IMR-90 (cell line): ENCODE measurements at regions not wholly inside any gene's neighbourhood (a gene's known extent, or its start where the extent isn't known, plus 50 kb on each side); places are given as distances from the start of the nearest gene placed in this dataset.

ENCODE experiments used
- ATAC-seq: fragments of 200-7000 bp; cut with Tn5 transposase; 2 replicates; pipeline ENCODE4 v1.9.1; 2020; ENCODE audit warnings: low read depth, mild to moderate bottlenecking, moderate library complexity
- BruUV-seq: library from RNA; stranded (reverse); fragments of 400-500 nt; replicated peaks from 2 replicates; lab custom pipeline; 2021; lab: Mats Ljungman, UMichigan
- CTCF ChIA-PET: fragments of 300-600 bp; formaldehyde crosslinking; extraction: SDS; loops from one replicate; lab custom pipeline; 2021; ENCODE audit warnings: antibody characterized with exemption; lab: Yijun Ruan, JAX
- POLR2A ChIA-PET: fragments of 300-600 bp; sonication (Branson Sonifier 250); formaldehyde crosslinking; loops from one replicate; lab custom pipeline; 2022; ENCODE audit warnings: antibody characterized with exemption; ENCODE audit not compliant: unreplicated experiment; lab: Charles Lee
- DNase-seq: peaks from one replicate; pipeline ENCODE4 v3.0.0; 2013
- H2AFZ ChIP-seq: replicated peaks from 2 replicates; pipeline ENCODE3; 2013; ENCODE audit warnings: low read length, mild to moderate bottlenecking; ENCODE audit not compliant: poor library complexity
- H2AK5ac ChIP-seq: 2 replicates; pipeline ENCODE4 v1.6.1; 2013; ENCODE audit warnings: low read depth, low read length, inconsistent platforms
- H2AK9ac ChIP-seq: replicated peaks from 2 replicates; pipeline ENCODE3; 2013; ENCODE audit warnings: mild to moderate bottlenecking, low read depth, low read length, moderate library complexity; ENCODE audit not compliant: poor library complexity
- H2BK120ac ChIP-seq: 2 replicates; pipeline ENCODE4 v1.6.1; 2013; ENCODE audit warnings: low read depth, low read length, inconsistent platforms
- H2BK15ac ChIP-seq: 3 replicates; pipeline ENCODE4 v1.6.1; 2013; ENCODE audit warnings: low read depth, low read length, inconsistent platforms
- H2BK20ac ChIP-seq: 2 replicates; pipeline ENCODE4 v1.6.1; 2013; ENCODE audit warnings: low read depth, mild to moderate bottlenecking, inconsistent platforms, low read length, moderate library complexity
- H2BK5ac ChIP-seq: 2 replicates; pipeline ENCODE4 v1.6.1; 2013; ENCODE audit warnings: mild to moderate bottlenecking, low read depth, low read length, inconsistent platforms; ENCODE audit not compliant: poor library complexity, severe bottlenecking
- H3K14ac ChIP-seq: replicated peaks from 2 replicates; pipeline ENCODE4 v1.6.1; 2013; ENCODE audit warnings: low read depth, low read length, inconsistent platforms
- H3K18ac ChIP-seq: 2 replicates; pipeline ENCODE4 v1.6.1; 2013; ENCODE audit warnings: low read depth, low read length, control low read depth
- H3K23ac ChIP-seq: 2 replicates; pipeline ENCODE4 v1.6.1; 2013; ENCODE audit warnings: low read depth, low read length, inconsistent platforms
- H3K27ac ChIP-seq: 2 replicates; pipeline ENCODE4 v1.5.1; 2013; ENCODE audit warnings: mild to moderate bottlenecking, control low read depth, low read length; ENCODE audit not compliant: insufficient read depth
- H3K27me3 ChIP-seq: 2 replicates; pipeline ENCODE4 v1.6.1; 2013; ENCODE audit warnings: low read length; ENCODE audit not compliant: control insufficient read depth, insufficient read depth
- H3K36me3 ChIP-seq: 2 replicates; pipeline ENCODE4 v1.6.1; 2013; ENCODE audit warnings: low read length, mixed read lengths; ENCODE audit not compliant: control insufficient read depth, insufficient read depth
- H3K4ac ChIP-seq: 2 replicates; pipeline ENCODE4 v1.6.1; 2013; ENCODE audit warnings: low read depth, low read length, inconsistent platforms
- H3K4me1 ChIP-seq: 2 replicates; pipeline ENCODE4 v1.6.1; 2013; ENCODE audit warnings: low read length, mixed read lengths; ENCODE audit not compliant: control insufficient read depth, insufficient read depth
- H3K4me2 ChIP-seq: 2 replicates; pipeline ENCODE4 v1.6.1; 2013; ENCODE audit warnings: low read depth, mild to moderate bottlenecking, control low read depth, low read length, moderate library complexity
- H3K4me3 ChIP-seq: 2 replicates; pipeline ENCODE4 v1.5.1; 2013; ENCODE audit warnings: low read depth, mild to moderate bottlenecking, control low read depth, low read length, moderate library complexity; ENCODE audit not compliant: insufficient read depth
- H3K56ac ChIP-seq: 2 replicates; pipeline ENCODE4 v1.6.1; 2013; ENCODE audit warnings: low read length, inconsistent platforms; ENCODE audit not compliant: insufficient read depth; ENCODE audit errors: extremely low read depth
- H3K79me1 ChIP-seq, 2 experiments: 2 replicates each; pipeline ENCODE4 v1.6.1; 2013; ENCODE audit warnings: low read length in 2 of 2, inconsistent platforms in 1 of 2, low read depth in 1 of 2
- H3K9ac ChIP-seq: 2 replicates; pipeline ENCODE4 v1.6.1; 2013; ENCODE audit warnings: low read depth, low read length, control low read depth
- H3K9me1 ChIP-seq: 2 replicates; pipeline ENCODE4 v1.6.1; 2013; ENCODE audit warnings: low read length, inconsistent platforms; ENCODE audit not compliant: insufficient read depth
- H3K9me3 ChIP-seq: 2 replicates; pipeline ENCODE4 v1.6.1; 2013; ENCODE audit warnings: low read length; ENCODE audit not compliant: control insufficient read depth, insufficient read depth
- H4K20me1 ChIP-seq: 2 replicates; pipeline ENCODE4 v1.6.1; 2013; ENCODE audit warnings: low read length, inconsistent platforms; ENCODE audit not compliant: insufficient read depth
- H4K5ac ChIP-seq: 2 replicates; pipeline ENCODE4 v1.6.1; 2013; ENCODE audit warnings: mild to moderate bottlenecking, low read depth, low read length, control low read depth
- H4K8ac ChIP-seq, 2 experiments: 2 replicates each; pipeline ENCODE4 v1.6.1; 2013; ENCODE audit warnings: low read depth in 2 of 2, low read length in 2 of 2, control low read depth in 1 of 2, inconsistent platforms in 1 of 2
- H4K91ac ChIP-seq: 2 replicates; pipeline ENCODE4 v1.6.1; 2013; ENCODE audit warnings: low read depth, low read length, inconsistent platforms; ENCODE audit not compliant: insufficient read depth
- BHLHE40 ChIP-seq: fragments of 150-350 bp; IDR thresholded peaks from 2 replicates; pipeline ENCODE4 v1.6.1; 2016; ENCODE audit warnings: mild to moderate bottlenecking, low read depth, low read length
- CEBPB ChIP-seq: IDR thresholded peaks from 2 replicates; pipeline ENCODE4 v1.6.1; 2012; ENCODE audit warnings: low read depth, low read length, improper control_type of control experiment
- CHD1 ChIP-seq: IDR thresholded peaks from 2 replicates; pipeline ENCODE4 v1.6.1; 2012; ENCODE audit warnings: low read depth, low read length, improper control_type of control experiment
- FOS ChIP-seq: fragments of 150-350 bp; IDR thresholded peaks from 2 replicates; pipeline ENCODE4 v1.6.1; 2016; ENCODE audit warnings: low read depth, low read length
- MAZ ChIP-seq: IDR thresholded peaks from 2 replicates; pipeline ENCODE4 v1.6.1; 2012; ENCODE audit warnings: low read depth, mild to moderate bottlenecking, low read length, improper control_type of control experiment, moderate library complexity, borderline replicate concordance
- POLR2A ChIP-seq: IDR thresholded peaks from 2 replicates; pipeline ENCODE4 v1.6.1; 2012; ENCODE audit warnings: mild to moderate bottlenecking, low read depth, low read length
- RAD21 ChIP-seq: IDR thresholded peaks from 2 replicates; pipeline ENCODE4 v1.6.1; 2012; ENCODE audit warnings: low read length, improper control_type of control experiment
- RCOR1 ChIP-seq: IDR thresholded peaks from 2 replicates; pipeline ENCODE4 v1.6.1; 2012; ENCODE audit warnings: mild to moderate bottlenecking, low read length, improper control_type of control experiment; ENCODE audit not compliant: insufficient replicate concordance
- SMC3 ChIP-seq: fragments of 150-350 bp; IDR thresholded peaks from 2 replicates; pipeline ENCODE4 v1.6.1; 2016; ENCODE audit warnings: low read depth, mild to moderate bottlenecking, antibody characterized with exemption, low read length, moderate library complexity
- WGBS, 2 experiments: methylation state at CpG; one replicate each; pipeline versions ENCODE4 v1.1.5 to v1.1.7; 2013; ENCODE audit warnings: missing lambda C conversion rate in 2 of 2; ENCODE audit not compliant: insufficient read length in 1 of 2; ENCODE audit errors: extremely low coverage in 2 of 2; 5-methylcytosine and 5-hydroxymethylcytosine counted together
- dilution Hi-C: fragments of 300-500 bp; cut with HindIII; formaldehyde crosslinking; loops from one replicate; pipeline ENCODE4 v1.14.3; 2018; ENCODE audit warnings: low sequenced_read_pairs; ENCODE audit not compliant: unreplicated experiment
- in situ Hi-C: fragments of 300-500 bp; cut with MboI; formaldehyde crosslinking; loops from 3 replicates; pipeline ENCODE4 v1.14.3; 2019; ENCODE audit warnings: low sequenced_read_pairs, inconsistent platforms, mixed read lengths
- intact Hi-C: fragments of 100-400 bp; cut with micrococcal nuclease; formaldehyde crosslinking; loops from 2 replicates; pipeline ENCODE4 v1.10.0; 2022
- TF ChIP-seq, protein P1 (sequence below): conservative IDR thresholded peaks from 2 replicates; pipeline ENCODE4 v1.5.1; 2012; ENCODE audit warnings: mild to moderate bottlenecking, low read depth, low read length, improper control_type of control experiment
- TF ChIP-seq, protein P2 (sequence below): fragments of 150-350 bp; IDR thresholded peaks from 2 replicates; pipeline ENCODE4 v1.6.1; 2017; ENCODE audit warnings: mild to moderate bottlenecking, antibody characterized with exemption, low read length, low read depth
- TF ChIP-seq, protein P3 (sequence below): fragments of 150-350 bp; IDR thresholded peaks from 2 replicates; pipeline ENCODE4 v1.6.1; 2016; ENCODE audit warnings: low read depth, mild to moderate bottlenecking, low read length, moderate library complexity, borderline replicate concordance

DNA sequence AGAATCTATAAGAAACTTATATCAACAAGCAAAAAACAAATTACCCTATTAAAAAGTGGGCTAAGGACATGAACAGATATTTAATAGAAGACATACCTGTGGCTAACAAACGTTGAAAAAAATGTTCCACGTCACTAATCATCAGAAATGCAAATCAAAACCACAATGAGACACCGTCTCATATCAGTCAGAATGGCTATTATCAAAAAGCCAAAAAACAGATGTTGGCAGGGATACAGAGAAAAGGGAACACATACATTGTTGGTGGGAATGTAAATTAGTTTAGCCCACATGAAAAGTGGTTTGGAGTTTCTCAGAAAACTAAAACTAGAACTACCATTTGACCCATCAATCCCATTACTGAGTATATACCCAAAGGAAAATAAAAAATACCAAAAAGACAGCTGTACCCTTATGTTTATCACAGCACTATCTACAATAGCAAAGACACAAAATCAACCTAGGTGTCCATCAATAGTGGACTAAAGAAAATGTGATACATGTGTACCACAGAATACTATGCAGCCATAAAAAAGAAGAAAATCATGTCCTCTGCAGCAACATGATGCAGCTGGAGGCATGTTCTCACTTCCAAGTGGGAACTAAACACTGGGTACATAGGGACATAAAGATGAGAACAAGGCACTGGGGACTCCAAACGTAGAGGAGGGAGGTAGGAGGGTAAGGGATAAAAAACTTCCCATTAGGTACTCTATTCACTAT is 83.8 kb upstream of the TMEM168 start:
- Histone ChIP-seq H3K27me3 (no peaks in the 10 kb centered on the region), H2BK5ac (no peak overlapping the region), H3K4me1 (no peaks in the 10 kb centered on the region; the same call in 1 of the 2 replicates), H2AFZ (no peak overlapping the region), H3K9me1 (0 out of 2 replicates have a peak, but pooled peaks cover 2% of the 10 kb centered on the region), H3K27ac (no peak overlapping the region), H3K4me2 (no peak overlapping the region), H4K91ac (no peak overlapping the region), H2AK5ac (no peak overlapping the region), H3K9me3 (no peaks in the 10 kb centered on the region), H3K56ac (no peak overlapping the region), H3K9ac (no peak overlapping the region), H3K4ac (no peak overlapping the region), H2BK15ac (no peak overlapping the region), H3K79me1 (peaks cover 14 to 21% of the 10 kb centered on the region in 2 experiments; a peak in 3 of 4 replicates), H4K8ac (no peak overlapping the region), H4K5ac (no peak overlapping the region), H4K20me1 (peaks cover 8% of the 10 kb centered on the region; the same call in 1 of the 2 replicates), H2AK9ac (no peak overlapping the region), H3K23ac (no peak overlapping the region), H3K36me3 (peaks cover 3% of the 10 kb centered on the region; the same call in 1 of the 2 replicates), H2BK120ac (no peak overlapping the region), H3K18ac (no peak overlapping the region), H3K14ac (no peak overlapping the region), H3K4me3 (no peak overlapping the region), H2BK20ac (no peak overlapping the region)
- DNase-seq (no peak), ATAC-seq (no peak)
- CTCF ChIA-PET = interaction anchor here (0.5 kb wide), 1 partner anchor 422 kb away, joined by 5 read pairs; no protein-coding TSS in a partner anchor
- intact Hi-C loops (no loop called here), dilution Hi-C loops (no loop called here), in situ Hi-C loops (no loop called here)
- no CpG with 5 or more reads among the region's 4 CpGs for WGBS, 2 experiments
- POLR2A ChIA-PET = no interaction called here
- no TSS peak for BruUV-seq
- no peak for TF ChIP-seq FOS
- TF ChIP-seq, protein P1, sequence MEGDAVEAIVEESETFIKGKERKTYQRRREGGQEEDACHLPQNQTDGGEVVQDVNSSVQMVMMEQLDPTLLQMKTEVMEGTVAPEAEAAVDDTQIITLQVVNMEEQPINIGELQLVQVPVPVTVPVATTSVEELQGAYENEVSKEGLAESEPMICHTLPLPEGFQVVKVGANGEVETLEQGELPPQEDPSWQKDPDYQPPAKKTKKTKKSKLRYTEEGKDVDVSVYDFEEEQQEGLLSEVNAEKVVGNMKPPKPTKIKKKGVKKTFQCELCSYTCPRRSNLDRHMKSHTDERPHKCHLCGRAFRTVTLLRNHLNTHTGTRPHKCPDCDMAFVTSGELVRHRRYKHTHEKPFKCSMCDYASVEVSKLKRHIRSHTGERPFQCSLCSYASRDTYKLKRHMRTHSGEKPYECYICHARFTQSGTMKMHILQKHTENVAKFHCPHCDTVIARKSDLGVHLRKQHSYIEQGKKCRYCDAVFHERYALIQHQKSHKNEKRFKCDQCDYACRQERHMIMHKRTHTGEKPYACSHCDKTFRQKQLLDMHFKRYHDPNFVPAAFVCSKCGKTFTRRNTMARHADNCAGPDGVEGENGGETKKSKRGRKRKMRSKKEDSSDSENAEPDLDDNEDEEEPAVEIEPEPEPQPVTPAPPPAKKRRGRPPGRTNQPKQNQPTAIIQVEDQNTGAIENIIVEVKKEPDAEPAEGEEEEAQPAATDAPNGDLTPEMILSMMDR = no peak
- TF ChIP-seq, protein P2, sequence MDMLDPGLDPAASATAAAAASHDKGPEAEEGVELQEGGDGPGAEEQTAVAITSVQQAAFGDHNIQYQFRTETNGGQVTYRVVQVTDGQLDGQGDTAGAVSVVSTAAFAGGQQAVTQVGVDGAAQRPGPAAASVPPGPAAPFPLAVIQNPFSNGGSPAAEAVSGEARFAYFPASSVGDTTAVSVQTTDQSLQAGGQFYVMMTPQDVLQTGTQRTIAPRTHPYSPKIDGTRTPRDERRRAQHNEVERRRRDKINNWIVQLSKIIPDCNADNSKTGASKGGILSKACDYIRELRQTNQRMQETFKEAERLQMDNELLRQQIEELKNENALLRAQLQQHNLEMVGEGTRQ = no peak
- TF ChIP-seq CHD1 = no peak
- TF ChIP-seq CEBPB = no peak
- no peak for TF ChIP-seq SMC3
- no peak for TF ChIP-seq MAZ
- no peak for TF ChIP-seq BHLHE40
- TF ChIP-seq POLR2A = no peak
- TF ChIP-seq, protein P3, sequence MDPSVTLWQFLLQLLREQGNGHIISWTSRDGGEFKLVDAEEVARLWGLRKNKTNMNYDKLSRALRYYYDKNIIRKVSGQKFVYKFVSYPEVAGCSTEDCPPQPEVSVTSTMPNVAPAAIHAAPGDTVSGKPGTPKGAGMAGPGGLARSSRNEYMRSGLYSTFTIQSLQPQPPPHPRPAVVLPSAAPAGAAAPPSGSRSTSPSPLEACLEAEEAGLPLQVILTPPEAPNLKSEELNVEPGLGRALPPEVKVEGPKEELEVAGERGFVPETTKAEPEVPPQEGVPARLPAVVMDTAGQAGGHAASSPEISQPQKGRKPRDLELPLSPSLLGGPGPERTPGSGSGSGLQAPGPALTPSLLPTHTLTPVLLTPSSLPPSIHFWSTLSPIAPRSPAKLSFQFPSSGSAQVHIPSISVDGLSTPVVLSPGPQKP = no peak
- TF ChIP-seq RCOR1 = no peak
- no peak for TF ChIP-seq RAD21
